ELR (cell line): ENCODE measurements at regions not wholly inside any gene's neighbourhood (a gene's known extent, or its start where the extent isn't known, plus 50 kb on each side); places are given as distances from the start of the nearest gene placed in this dataset.
A peak's percentile ranks its signal among the peaks of the same experiment; 100 is the strongest.
"Not testable (repeated sequence)": the region's sequence is repeated elsewhere in the genome, so short reads cannot be mapped to it uniquely, and the experiment has no call there.

Experiments
- DNase-seq: peaks from one replicate; pipeline ENCODE4 v3.0.0-alpha.2; 2015; ENCODE audit warnings: low read depth

DNA sequence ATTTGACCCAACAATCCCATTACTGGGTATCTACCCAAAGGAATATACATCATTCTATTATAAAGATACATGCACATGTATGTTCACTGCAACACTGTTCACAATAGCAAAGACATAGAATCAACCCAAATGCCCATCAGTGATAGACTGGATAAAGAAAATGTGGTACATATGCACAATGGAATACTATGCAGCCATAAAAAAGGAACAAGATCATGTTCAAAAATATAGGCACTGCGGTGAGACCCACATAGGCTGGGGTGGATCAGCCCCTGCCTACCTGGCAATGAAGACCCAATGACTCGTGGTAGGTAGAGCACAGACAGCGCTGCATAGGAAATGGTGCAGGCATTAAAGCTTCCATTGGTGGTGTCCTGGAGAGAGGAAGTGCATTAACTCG is 88.6 kb upstream of the NFIL3 start:
- DNase-seq = not testable (repeated sequence)

DNA sequence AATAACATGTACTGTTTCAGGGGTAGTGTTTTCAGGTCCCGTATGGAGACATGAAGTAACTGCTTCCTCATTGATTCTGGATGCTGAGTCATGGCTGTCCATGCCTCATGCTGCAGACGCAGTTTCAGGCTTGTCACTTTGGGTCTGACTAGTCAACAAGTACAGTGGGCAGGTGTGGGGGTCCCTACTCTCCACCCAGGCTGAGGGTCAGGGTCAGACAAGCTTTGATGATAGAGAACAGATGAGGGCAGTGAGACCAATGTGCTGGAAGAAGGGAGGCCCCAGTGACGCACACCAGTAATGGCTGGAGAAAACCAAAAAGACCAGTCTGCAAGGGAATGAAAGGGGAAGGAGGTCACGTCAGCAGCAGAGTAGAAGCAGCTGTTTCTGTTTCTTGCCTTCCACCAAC is 80.0 kb upstream of the NFIL3 start:
- DNase-seq = no peak

DNA sequence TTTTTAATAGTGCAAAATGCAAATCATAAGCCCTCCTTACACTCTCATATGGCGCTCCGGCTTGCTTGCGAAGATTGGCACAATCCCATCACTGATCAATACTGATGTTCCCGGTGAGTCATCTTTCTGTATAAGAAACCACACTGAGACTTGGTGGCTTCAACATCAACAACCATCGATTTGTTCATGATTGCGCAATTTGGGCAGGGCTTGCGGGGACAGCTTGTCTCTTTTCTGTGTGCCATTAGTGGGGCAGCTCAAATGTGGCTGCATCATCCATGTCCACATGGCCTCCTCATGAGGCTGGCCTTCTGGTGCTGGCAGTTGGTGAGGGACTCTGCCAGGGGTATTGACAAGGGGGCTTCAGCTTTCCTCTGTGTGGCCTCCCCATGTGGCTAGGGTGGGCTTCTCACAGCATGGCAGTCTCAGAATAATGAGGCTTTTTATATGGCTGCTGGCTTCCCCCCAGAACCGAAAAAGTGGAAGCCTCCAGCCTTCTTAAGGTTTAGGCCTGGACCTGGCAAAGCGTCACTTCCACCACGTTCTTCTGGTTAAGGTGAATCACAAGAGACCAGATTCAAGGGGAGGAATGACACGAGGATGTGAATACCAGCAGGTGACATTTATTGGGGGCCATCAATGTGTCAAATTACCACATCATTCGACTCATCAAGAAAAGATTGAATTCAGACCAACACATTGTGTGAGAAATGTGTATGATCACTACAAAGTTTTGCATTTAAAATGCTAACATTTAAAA is 79.5 kb upstream of the NFIL3 start:
- DNase-seq = no peak

DNA sequence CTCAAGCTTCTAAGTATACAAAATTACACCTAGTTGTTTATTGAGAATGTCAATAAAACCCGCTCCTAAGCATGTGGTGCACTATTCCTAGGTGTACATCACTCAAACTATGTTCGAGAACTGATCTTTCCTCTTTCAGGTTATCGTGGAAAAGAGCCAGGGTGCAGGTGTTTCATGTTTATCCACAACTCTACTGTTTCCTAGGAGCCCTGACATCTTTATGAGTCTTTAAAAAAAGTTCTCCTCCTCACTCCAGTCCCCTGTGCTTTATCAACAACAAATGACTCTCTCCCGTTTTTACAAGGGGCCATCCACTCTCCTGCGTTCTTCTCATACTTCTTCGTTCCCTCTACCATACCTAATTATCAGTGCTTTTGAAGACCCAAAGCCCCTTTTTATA is 78.8 kb upstream of the NFIL3 start:
- no peak for DNase-seq

DNA sequence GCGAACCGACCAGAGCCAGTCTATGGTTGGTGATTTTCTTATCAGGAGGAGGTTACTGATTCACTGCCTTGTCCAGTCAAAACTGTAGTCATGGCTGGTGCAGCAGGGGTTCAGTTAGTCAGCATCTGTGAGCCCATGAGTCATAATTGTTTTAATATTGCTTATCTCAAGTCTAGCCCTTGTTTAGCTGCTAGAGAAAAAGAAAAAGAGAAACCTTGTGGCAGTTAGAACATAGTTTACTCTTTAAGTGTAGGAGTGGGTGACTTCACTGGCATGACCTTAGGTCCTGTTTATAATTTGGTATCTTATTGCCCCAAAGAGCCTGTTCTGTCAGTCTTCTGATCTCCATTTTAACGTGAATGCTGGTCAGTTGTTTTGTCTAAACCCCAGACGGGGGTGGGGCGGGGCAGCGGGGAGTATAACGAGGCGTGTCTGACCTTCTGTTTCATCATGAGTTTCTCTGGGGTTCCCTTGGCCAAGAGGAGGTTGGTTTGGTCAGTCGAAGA is 76.9 kb upstream of the NFIL3 start:
- DNase-seq = peak; percentile 73

DNA sequence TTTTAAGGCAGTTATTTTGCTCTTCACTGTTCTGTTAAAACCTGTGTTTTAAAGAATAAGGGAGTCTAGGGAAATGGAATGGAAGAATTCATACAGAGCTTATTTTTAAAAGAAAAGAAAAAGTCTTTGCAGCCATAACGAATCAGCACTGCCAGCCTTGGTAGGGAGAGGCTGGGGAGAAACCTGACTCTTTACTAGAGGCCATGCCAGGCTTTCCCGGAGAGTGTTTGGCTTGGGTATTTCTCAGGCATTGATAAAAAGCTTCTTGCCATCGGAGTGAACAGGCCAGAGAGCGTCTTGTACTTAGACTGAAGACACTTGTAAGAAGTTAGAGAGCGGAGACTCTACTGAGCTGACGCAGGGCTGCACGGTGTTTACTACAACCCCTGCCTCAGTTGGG is 72.7 kb upstream of the NFIL3 start:
- no peak for DNase-seq

DNA sequence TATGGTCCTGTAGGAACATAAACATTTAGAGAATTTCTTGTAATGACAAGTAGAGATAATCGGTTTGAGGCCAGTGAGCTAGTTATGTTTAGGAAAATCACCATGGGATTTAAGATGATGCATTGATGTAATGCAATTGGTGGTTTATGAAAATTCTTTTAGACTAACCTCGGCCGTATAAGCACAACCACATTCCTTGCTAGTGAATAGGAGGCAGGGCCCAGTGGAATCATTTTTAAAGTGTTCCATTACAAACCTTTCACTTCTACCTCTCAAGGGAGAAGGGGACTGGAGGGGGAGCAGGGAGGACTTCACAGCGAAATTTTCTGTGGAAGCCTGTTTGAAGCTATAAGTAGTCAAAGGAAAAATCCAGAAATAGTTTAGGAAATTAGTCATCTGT is 71.8 kb upstream of the NFIL3 start:
- peak; percentile 78 for DNase-seq

DNA sequence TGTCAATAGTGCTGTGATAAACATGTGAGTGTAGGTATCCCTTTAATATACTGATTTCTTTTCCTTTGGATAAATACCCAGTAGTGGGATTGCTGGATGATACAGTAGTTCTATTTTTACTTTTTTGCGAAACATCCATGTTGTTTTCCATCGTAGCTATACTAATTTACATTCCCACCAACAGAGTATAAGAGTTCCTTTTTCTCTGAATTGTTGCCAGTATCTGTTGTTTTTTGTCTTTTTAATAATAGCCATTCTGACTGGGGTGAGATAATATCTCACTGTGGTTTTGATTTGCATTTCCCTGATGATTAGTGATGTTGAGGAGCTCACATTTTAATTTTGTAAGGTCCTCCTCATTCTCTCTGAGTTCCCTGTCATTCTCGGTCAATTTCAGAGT is 71.1 kb upstream of the NFIL3 start:
- no peak for DNase-seq

DNA sequence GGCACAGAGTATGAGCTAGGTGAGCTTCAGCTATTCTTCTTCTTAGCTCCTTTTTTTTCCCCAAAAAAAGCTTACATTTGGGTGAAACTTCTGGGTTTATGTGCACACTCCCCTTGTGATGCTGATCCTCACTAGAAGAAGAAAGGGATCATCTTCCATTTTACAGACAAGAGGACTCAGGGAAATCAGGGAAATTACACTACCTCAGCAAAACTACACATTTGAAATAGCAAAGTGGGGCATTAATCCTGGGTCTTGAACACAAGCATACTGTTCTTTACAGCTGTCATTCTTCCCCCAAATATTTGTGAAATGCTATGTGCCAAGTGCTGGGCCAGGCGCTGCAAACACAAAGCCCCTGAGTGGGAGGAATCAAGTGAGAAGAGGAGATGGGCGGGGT is 68.6 kb upstream of the NFIL3 start:
- no peak for DNase-seq

DNA sequence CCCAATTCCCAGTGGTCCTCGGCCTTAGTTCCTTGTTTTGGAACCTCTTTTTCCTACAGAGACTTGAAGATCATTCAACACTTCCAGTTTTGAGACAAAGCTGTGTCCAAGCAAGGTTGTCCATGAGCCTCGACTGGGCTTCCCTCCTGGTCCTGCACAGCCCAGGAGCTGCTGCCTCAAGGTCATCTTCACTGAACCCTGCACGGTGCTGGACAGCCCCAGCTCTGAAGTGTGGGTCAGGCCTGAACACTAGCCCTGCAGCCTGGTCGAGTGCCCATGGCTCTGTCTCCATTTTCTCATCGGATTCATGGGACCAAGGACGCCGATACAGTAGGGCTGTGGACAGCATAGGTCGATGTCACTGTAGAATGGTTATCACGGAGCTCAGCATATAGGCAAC is 68.0 kb upstream of the NFIL3 start:
- no peak for DNase-seq

DNA sequence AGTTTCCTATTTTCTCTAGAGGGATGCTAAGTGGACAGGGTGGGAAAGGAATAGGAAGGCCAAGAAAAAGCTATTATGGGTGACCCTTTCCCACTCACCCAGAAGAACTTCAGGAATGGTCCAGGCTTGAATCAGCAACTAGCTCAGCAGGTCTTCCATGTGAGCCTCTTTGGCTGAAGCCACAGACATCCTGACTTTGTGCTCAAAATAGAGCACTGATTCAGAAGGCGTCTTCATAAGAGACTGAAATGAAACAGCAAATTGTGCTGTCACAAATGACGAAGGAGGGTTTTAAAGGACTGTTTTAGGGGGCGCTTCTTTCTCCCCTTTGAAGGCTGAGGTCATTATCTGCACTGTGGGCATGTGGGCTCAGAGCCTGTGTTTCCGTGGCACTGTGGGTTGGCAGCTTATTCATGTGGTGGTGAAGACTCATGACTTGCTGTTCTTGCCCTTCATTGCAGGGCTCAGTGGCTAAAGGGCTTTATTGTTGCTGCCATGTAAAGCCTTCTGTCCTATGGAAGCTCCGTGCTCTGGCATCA is 65.8 kb upstream of the NFIL3 start:
- no peak for DNase-seq

DNA sequence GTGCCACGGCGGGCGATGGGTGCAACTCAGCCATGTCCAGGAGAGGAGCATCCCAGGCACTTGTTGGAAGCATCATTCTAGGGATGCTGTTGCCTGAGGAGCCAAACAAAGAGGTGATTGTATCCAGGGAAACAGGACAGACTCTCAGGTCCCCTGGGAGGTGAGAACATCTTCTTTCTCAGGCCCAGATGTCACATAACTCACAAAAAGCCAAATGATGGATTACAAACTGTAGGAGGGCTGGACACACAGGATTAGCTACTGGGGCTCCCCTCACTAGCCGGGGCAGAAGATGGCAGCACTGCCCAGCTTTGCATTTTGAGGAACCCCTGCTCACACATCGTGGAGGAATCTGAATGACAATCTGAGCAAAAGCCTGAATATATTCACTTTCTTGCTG is 64.7 kb upstream of the NFIL3 start:
- no peak for DNase-seq

DNA sequence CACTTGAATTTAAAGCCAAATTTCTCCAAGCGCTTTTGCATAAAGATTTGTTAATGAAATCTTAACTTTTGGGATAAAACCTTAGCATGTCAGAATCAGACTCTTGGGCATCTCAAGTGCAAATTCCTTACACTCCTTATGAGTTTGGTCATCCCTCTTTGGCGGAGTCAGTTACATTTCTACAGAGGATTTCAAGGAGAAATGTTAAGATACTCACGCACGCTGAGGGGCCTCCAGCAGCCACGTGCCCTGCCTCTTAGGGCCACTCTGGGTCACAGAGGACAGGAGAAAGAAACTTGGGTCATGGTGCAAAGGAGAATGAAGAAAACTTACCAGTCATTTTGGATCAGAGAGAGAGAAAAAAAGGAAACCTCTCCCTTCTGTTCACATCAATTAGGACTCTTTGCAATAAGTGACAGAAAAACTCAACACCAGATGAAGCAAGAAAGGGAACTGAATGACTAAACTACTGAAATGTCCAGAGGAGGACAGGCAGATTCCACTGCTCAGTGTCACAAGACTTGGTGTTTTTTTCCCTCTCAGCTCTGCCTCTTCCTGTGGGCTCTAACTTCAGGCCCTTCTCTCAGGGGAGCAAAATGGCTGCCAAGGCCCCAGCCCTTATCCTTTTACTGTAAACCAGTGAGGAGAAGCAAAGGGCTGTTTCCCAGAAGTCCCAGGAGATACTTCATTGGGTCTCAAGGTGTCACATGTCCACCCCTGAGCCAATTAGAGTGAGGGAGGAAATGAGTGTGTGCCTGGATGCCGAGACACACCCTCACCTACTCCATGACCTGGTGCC is 63.3 kb upstream of the NFIL3 start:
- peak; percentile 9 for DNase-seq

DNA sequence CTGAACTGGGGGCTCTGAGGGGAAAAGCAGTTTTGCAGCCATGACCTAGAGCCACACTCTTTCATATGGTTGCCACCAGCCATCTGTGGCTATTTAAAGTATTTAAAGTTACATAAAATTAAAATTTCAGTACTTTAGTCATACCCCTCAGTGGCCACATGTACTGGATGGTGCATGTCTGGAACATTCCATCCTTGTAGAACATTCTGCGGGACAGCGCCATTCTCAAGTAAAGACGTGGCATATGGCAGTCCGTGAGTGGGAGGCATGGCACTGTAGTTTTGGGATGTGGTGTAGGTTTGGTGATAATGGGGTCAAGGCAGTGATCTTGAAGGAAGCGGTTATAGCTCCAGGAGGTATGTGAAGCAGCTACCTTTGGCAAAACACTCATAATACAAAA is 61.4 kb upstream of the NFIL3 start:
- DNase-seq = no peak

DNA sequence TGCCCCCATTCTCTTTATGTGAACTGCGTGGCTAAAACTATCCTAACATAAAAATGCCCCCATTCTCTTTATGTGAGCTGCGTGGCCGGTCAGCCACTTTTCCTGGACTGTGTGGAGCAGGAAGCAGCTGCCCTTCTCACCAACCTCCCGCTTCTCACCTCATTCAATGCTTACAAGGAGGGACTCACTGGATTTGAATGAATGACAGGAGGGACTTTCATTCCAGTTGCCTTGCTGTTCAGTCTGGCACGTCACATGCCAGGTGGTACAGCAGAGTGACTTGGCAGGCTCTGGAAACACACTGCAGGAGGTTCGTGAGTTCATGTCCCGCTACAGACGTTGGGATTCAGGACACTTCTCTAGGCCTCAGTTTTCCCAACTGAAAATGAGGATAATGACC is 60.2 kb upstream of the NFIL3 start:
- no peak for DNase-seq

DNA sequence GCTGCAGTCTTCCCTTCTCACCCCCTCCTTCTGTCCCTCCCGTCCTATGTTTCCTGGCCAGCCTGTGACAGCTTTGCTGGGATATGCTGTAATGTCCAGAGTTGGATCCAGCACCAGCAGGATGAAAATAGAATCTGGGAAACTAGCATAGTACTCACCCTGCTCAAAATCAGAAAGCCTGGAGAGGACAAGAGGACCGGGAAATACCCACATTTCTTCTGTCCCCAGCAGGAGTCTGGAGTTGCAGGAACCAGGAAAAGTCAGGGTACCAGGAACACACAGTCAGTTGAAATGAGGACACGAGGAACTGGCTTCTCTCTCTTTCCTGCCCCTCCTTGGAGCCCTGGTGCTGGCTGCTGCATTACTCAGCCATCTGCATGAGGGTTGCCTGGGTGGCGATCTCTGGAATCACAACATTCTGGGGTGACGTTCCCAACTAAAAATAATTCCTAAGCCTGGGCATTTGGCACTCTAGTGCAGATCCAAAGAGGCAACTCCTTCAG is 59.6 kb upstream of the NFIL3 start:
- no peak for DNase-seq

DNA sequence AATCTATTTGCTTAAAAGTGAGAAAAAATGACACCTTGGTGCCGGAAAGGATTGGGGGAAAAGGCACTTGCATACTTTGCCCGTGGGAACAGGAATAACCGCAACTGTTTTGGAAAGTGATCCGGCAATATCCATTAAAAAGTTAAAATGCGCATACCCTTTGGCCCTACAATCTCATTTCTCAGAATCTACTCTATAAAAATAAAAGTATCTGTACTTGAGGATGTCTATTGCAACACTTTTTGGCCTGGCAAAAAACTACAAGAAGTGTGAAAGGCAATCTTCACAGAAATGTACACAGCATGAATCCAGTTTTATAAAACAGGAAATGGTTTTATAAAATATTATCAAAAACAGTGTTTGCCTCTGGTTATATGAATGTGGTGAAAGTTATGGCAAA is 58.3 kb upstream of the NFIL3 start:
- DNase-seq = no peak

DNA sequence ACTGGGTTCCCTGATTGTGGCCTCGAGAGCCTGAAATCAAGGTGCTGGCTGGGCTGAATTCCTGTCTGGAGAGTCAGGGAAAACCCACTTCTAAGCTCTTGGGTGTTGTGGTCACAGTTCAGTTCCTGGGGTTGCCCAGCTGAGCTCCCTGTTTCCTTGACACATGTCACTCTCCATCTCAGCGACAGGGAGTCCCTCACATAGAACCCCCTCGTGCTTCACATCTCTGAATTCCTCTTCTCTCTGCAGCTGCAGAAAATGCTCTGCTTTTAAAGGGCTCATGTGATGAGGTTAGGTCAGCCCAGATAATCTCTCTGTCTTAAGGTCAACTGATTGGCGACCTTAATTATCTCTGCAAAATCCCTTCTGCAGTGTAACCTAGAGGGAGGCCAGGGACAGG is 53.5 kb upstream of the NFIL3 start:
- DNase-seq = no peak

DNA sequence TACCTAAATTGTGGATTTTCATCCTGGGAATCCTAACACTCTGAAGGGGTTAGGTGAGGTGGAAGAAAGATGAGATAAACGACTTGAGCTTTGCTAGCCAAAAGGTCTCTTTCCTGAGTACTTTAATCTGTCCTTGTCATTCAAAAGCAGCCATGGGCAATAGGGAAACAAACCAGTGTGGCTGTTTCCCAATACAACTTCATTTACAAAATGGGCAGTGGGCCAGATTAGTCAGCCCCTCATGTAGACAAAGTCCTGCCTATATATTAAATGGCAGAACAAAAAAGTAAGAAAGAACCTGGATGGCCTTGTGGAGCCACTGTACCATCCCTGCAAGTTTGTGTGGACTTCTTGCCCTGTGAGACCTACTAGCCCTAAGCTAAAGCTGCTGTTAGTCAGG is 51.0 kb upstream of the NFIL3 start:
- DNase-seq = peak; percentile 22
